Epithelial cell of proximal tubule (primary cell): ENCODE measurements at regions not wholly inside any gene's neighbourhood (a gene's known extent, or its start where the extent isn't known, plus 50 kb on each side); places are given as distances from the start of the nearest gene placed in this dataset.
"Not testable (repeated sequence)": the region's sequence is repeated elsewhere in the genome, so short reads cannot be mapped to it uniquely, and the experiment has no call there.

Experiments used
- DNase-seq: peaks from one replicate; pipeline ENCODE4 v3.0.0-alpha.2; 2011; ENCODE audit warnings: low read depth
- H3K4me3 ChIP-seq: 2 replicates; pipeline ENCODE4 v1.5.1; 2011; ENCODE audit warnings: low read depth, mild to moderate bottlenecking, low read length
- TF ChIP-seq, protein P1 (sequence below): conservative IDR thresholded peaks from 2 replicates; pipeline ENCODE4 v1.5.1; 2012; ENCODE audit warnings: low read depth, mild to moderate bottlenecking, low read length

DNA sequence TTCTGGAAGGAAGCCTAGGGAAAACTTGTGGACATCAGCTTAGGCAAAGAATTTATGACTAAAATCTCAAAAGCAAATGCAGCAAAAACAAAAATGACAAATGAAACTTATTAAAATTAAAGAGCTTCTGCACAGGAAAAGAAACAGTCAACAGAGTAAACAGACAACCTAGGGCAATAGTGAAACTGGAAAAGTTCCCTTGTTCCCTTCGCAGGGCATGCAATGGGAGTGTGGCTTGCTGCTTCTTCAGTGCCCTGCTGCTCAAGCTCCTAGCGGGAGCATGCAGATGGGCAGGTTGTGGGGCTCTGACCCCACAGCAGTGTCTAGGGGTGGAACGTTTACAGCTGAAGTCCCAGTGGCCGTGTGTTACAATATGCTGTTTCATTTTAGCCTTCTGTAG is 1797.4 kb downstream of the NCAM2 start:
- no peak overlapping the region for H3K4me3 ChIP-seq
- TF ChIP-seq, protein P1, sequence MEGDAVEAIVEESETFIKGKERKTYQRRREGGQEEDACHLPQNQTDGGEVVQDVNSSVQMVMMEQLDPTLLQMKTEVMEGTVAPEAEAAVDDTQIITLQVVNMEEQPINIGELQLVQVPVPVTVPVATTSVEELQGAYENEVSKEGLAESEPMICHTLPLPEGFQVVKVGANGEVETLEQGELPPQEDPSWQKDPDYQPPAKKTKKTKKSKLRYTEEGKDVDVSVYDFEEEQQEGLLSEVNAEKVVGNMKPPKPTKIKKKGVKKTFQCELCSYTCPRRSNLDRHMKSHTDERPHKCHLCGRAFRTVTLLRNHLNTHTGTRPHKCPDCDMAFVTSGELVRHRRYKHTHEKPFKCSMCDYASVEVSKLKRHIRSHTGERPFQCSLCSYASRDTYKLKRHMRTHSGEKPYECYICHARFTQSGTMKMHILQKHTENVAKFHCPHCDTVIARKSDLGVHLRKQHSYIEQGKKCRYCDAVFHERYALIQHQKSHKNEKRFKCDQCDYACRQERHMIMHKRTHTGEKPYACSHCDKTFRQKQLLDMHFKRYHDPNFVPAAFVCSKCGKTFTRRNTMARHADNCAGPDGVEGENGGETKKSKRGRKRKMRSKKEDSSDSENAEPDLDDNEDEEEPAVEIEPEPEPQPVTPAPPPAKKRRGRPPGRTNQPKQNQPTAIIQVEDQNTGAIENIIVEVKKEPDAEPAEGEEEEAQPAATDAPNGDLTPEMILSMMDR: no peak
- DNase-seq: no peak

DNA sequence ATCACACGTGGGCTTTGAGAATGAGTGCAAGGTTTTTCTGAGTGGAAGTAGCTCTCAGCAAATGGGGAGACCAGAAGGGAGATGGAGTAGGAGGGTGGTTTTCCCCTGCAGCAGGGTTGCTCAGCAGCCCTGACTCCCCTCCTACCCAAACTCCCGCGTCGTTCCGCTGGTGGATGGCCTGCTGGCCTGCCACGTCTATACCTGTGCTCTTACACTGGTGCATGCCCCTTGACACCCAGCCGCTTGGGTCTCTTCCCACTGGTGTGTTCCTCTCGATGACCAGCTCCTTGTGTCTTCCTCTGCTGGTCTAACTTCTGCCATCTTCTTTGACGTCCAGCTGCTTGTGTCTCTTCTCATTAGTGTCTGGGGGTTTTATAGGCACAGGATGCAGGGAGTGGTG is 1797.9 kb downstream of the NCAM2 start:
- H3K4me3 ChIP-seq: no peak overlapping the region
- no peak for DNase-seq
- TF ChIP-seq, protein P1: no peak

DNA sequence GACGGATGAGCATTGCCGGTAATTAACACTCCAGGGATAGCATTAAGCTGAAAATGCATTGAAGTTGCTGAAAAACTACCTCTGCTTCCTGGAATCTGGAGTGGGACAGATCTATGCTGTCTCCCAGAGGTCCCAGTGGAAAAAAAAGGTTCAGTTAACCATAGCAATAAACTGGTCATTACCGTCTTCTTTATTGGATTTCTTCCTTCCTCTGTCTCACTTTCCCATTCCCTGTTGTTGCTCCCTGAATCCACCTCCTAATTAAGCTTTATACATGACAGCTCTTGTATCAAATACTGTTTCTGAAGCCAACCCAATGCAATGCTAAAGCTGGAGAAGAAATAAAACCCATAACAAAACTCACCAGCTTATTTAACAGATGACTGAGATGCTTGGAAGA is 1805.9 kb downstream of the NCAM2 start:
- DNase-seq: no peak
- TF ChIP-seq, protein P1: no peak
- H3K4me3 ChIP-seq: no peak overlapping the region

DNA sequence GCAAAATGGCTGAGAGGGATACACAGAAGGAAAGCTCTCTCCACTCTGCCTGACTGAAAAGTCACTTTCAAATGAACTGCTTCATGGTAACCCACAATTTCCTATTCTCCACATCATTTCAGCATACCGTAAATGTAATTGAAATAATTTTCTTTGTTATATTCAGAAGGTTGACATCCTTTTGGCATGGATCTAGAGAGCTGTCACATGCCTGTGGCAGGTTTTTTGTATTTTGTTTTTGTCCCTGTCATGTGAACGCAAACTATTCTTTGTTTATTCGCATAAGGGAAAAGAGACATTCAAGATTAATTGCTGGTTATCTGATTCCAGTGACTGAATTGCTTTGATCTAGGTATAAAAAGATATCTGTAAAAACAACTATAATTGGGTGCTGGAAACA is 1808.1 kb downstream of the NCAM2 start:
- no peak overlapping the region for H3K4me3 ChIP-seq
- TF ChIP-seq, protein P1: no peak
- no peak for DNase-seq

DNA sequence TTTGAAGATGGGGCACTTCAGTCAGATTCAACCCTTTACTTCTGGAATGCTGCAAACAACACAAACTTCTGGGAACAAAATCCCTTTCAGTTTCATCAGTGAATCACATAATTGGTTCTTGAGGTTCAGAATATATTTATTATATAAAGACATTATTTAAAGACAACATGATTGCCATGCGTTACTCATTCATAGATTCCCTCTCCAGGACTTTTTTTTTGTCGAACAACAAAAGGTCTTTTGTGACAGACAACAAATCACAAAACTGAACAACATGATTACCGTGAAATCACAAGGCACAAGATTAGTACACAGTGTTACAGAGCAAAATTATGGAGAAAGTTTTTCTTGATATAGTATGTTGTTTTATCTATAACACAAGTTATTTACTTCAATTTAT is 1815.0 kb downstream of the NCAM2 start:
- DNase-seq: no peak
- TF ChIP-seq, protein P1: no peak
- H3K4me3 ChIP-seq: no peak overlapping the region

DNA sequence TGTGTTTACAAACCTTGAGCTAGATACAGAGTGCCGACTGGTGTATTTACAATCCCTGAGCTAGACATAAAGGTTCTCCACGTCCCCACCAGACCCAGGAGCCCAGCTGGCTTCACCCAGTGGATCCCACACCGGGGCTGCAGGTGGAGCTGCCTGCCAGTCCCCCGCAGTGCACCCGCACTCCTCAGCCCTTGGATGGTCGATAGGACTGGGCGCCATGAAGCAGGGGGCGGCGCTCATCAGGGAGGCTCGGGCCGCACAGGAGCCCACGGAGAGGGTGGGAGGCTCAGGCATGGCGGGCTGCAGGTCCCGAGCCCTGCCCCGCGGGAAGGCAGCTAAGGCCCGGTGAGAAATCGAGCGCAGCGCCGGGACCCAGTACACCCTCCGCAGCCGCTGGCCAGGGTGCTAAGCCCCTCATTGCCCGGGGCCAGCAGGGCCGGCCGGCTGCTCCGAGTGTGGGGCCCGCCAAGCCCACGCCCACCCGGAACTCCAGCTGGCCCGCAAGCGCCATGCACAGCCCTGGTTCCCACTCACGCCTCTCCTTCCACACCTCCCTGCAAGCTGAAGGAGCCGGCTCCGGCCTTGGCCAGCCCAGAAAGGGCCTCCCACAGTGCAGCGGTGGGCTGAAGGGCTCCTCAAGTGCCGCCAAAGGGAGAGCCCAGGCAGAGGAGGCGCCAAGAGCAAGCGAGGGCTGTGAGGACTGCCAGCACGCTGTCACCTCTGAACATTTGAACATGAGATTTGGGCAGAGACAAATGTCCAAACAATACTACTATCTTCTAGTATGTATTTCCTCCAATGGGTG is 1820.7 kb downstream of the NCAM2 start:
- DNase-seq, H3K4me3 ChIP-seq: not testable (repeated sequence)

DNA sequence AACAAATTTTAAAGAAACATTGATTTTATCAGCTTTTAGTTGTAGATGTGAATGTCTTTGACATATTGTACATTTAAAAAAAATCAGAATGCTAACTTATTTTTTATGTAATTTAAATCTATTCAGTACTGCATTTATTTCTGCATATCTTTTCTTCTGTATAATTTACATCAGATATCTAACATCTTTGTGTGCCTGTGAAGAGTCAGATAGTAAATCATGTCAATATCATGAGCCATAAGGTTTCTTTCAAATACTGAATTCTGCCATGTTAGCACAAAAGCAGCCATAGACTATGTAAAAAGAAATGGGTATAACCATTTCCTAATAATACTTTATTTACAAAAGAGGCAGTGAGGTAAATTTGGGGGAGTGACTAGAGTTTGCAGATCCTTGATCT is 1829.2 kb downstream of the NCAM2 start:
- no peak for DNase-seq
- TF ChIP-seq, protein P1: no peak
- no peak overlapping the region for H3K4me3 ChIP-seq
